DMS153 (cell line): ENCODE measurements at regions not wholly inside any gene's neighbourhood (a gene's known extent, or its start where the extent isn't known, plus 50 kb on each side); places are given as distances from the start of the nearest gene placed in this dataset.

Source experiments
- DNase-seq: peaks from one replicate; lab custom pipeline; 2025; lab: John Stamatoyannopoulos, UW

DNA sequence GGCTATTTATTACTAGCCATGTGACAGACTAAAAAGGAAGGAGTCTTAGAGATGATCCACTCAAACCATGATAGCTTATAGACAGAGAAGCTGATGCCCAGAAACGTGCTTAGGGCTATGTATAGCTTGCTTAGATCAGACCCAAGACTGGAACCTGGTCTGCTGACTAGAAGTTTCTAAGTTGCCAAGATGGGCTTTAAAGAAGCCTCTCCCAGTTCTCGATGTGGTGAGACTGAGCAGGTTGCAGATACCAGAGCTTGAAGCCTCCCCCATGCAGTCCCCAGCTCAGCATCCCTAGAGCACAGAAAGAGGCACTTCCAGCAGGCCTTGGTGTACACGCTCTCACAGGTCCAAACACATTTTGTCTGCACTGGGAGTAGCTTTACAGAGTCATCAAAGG is 51.1 kb upstream of the ATP10B start:
- DNase-seq = no peak
